ENCODE measurements at regions not wholly inside any gene's neighbourhood (a gene's known extent, or its start where the extent isn't known, plus 50 kb on each side); places are given as distances from the start of the nearest gene placed in this dataset.
"Not testable (repeated sequence)": the region's sequence is repeated elsewhere in the genome, so short reads cannot be mapped to it uniquely, and the experiment has no call there.

GRCh38 chr9:19913151-19913550, 124.3 kb upstream of the SLC24A2 start:
- no peak for DNase-seq
- intact Hi-C loops (cut with micrococcal nuclease) = no loop called here
- ChIA-PET CTCF (no interaction called here), POLR2A (no interaction called here)
- no peak overlapping the region for H3K4me3 Mint-ChIP-seq
- H3K9me3 Mint-ChIP-seq = no peaks in the 10 kb centered on the region
- no peaks in the 10 kb centered on the region for H3K27me3 Mint-ChIP-seq
- H3K4me1 Mint-ChIP-seq (ENCODE audit: low read depth) = no peaks in the 10 kb centered on the region
- no peak overlapping the region for H3K27ac Mint-ChIP-seq
- no peaks in the 10 kb centered on the region for H3K36me3 Mint-ChIP-seq

GRCh38 chr9:19903076-19903475, 114.2 kb upstream of the SLC24A2 start:
- peaks cover 3% of the 10 kb centered on the region for H3K4me1 Mint-ChIP-seq (ENCODE audit: low read depth)
- POLR2A ChIA-PET = no interaction called here
- intact Hi-C loops (cut with micrococcal nuclease) = no loop called here
- no peaks in the 10 kb centered on the region for H3K36me3 Mint-ChIP-seq
- no peaks in the 10 kb centered on the region for H3K27me3 Mint-ChIP-seq
- no peak overlapping the region for H3K4me3 Mint-ChIP-seq
- CTCF ChIA-PET = no interaction called here
- no peak overlapping the region for H3K27ac Mint-ChIP-seq
- H3K9me3 Mint-ChIP-seq = peaks cover 2% of the 10 kb centered on the region
- no peak for DNase-seq

DNA sequence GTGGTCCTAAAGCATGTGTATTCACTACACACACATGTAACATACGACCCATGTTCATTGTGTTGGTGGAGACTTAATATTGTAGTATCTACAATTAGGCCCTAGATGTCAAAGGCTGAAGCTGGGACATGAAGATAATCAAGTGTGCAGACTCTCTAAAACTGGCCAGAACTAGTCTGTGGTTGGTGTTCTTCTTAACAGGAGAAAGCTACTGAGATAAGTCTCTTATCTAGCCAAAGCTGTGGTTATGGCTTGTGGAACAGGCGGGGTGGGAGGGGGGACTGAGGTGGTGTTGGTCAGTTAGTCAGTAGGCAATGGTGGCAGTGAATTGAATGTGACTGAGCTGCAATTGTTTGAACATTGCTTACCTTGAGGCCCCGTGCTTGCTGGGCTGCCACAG, 112.7 kb upstream of the SLC24A2 start:
- Mint-ChIP-seq H3K36me3 (no peaks in the 10 kb centered on the region), H3K4me1 (ENCODE audit: low read depth) (peaks cover 3% of the 10 kb centered on the region), H3K4me3 (no peak overlapping the region), H3K27me3 (no peaks in the 10 kb centered on the region), H3K9me3 (peaks cover 2% of the 10 kb centered on the region), H3K27ac (no peak overlapping the region)
- no peak for DNase-seq
- ChIA-PET POLR2A (no interaction called here), CTCF (no interaction called here)
- intact Hi-C loops (cut with micrococcal nuclease) = no loop called here

- H3K36me3 Mint-ChIP-seq = no peaks in the 10 kb centered on the region
- no peak for DNase-seq
- peaks cover 2% of the 10 kb centered on the region for H3K9me3 Mint-ChIP-seq
- CTCF ChIA-PET = no interaction called here
- H3K4me1 Mint-ChIP-seq (ENCODE audit: low read depth) = no peaks in the 10 kb centered on the region
- intact Hi-C loops (cut with micrococcal nuclease) = no loop called here
- H3K4me3 Mint-ChIP-seq = no peak overlapping the region
- POLR2A ChIA-PET = no interaction called here
- H3K27ac Mint-ChIP-seq = no peak overlapping the region
- no peaks in the 10 kb centered on the region for H3K27me3 Mint-ChIP-seq
Measured at GRCh38 chr9:19896161-19896560, 107.3 kb upstream of the SLC24A2 start.

DNA sequence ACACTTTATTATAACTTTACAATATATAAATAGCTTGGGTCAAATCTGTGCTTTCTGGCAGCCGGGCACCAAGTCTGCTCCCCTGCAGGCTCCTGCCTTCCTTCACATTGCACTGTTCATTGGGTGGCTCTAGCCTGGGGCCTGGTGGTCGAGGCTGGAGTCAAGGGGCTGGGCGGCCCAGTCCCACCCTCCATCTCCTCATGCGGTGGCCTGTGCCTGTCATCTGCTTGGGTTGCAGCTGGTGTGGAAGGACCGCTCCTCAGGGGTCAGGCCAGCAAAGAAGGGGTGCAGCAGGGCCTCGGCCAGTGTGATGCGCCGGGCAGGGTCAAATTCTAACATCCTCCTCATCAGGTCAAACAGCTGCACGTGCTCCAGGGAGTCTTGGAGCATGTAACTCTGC, 106.7 kb upstream of the SLC24A2 start:
- POLR2A ChIA-PET; H3K4me1 Mint-ChIP-seq (ENCODE audit: low read depth); H3K4me3 Mint-ChIP-seq; H3K9me3 Mint-ChIP-seq; CTCF ChIA-PET; DNase-seq; H3K27ac Mint-ChIP-seq; H3K27me3 Mint-ChIP-seq; H3K36me3 Mint-ChIP-seq; intact Hi-C loops (cut with micrococcal nuclease): not testable (repeated sequence)

DNA sequence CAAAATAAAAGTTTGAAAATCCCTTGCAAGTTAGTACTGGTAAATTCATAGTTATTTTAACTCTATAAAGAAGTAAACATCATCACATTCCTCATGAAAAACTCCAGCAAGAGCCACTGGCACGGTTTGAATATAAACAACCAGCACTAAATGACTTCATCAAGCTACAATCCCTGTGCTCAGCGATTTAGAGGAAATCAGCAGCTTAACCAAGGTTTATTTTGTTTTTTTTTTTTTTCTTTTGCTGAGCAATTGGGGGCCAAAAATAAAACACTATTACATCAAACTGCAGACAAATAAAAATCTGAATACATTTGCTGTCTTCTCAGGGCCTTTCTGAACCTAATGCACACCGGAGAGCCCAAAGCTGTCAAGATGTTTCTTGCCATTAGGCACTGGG, 106.2 kb upstream of the SLC24A2 start:
- Mint-ChIP-seq H3K27me3 (no peaks in the 10 kb centered on the region), H3K4me3 (no peak overlapping the region), H3K9me3 (peaks cover 2% of the 10 kb centered on the region), H3K27ac (no peak overlapping the region), H3K36me3 (no peaks in the 10 kb centered on the region), H3K4me1 (ENCODE audit: low read depth) (no peaks in the 10 kb centered on the region)
- ChIA-PET CTCF (no interaction called here), POLR2A (no interaction called here)
- DNase-seq = no peak
- intact Hi-C loops (cut with micrococcal nuclease) = no loop called here

DNA sequence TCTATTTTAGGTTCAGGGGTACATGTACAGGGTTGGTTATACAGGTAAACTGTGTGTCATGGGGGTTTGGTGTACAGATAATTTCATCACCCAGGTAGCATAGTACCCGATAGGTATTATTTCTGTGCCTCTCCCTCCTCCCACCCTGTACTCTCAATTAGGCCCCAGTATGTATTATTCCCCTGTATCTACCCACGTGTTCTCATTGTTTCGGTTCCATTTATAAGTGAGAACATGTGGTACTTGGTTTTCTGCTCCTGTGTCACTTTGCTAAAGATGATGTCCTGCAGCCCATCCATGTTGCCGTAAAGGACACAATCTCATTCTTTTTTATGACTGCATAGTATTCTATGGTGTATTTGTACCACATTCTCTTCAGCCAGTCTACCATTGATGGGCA, 96.8 kb upstream of the SLC24A2 start:
- intact Hi-C loops (cut with micrococcal nuclease) = no loop called here
- ChIA-PET CTCF (no interaction called here), POLR2A (no interaction called here)
- Mint-ChIP-seq H3K27me3 (peaks cover 8% of the 10 kb centered on the region), H3K4me3 (no peak overlapping the region), H3K4me1 (ENCODE audit: low read depth) (no peaks in the 10 kb centered on the region), H3K27ac (no peak overlapping the region), H3K36me3 (no peaks in the 10 kb centered on the region), H3K9me3 (peaks cover 3% of the 10 kb centered on the region)
- DNase-seq = no peak

GRCh38 chr9:19879062-19879461, 90.2 kb upstream of the SLC24A2 start:
- POLR2A ChIA-PET = no interaction called here
- intact Hi-C loops (cut with micrococcal nuclease) = no loop called here
- CTCF ChIA-PET = no interaction called here

DNA sequence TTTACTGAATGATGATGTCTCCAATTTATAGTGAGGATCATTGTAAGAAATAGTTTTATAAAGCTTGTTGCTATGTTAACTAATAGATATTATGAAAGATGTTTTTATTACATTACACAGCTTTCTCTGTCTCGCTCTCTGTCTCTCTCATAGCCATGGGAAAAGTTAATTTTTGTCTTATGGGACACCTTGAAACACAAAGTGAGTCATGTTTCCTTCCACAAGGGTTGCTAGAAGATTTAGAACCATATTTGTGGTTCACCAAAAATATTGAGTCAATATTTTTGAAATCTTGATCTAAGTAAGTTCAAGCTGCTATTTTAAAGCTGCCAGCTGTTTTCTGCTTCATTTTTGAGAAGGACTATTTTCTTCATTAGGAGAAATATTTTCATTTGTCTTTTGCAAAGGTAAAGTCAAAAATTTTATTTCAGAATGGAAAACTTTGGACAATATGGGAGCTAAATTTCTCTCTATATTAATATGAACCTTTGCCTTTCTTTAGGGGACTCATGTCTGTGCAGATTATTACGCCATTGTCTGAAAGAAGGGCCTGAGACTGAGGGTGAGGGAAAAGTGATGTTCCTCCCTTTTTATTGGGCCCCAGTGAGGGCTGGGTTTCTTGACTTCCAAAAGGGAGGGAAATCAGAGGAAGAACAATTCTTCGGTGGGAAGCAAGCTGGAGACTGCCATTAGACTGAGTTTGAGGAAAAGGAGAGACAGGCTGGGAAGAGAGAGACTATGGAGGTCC, 87.9 kb upstream of the SLC24A2 start:
- intact Hi-C loops (cut with micrococcal nuclease) = no loop called here
- no peaks in the 10 kb centered on the region for H3K36me3 Mint-ChIP-seq
- H3K4me3 Mint-ChIP-seq = no peak overlapping the region
- POLR2A ChIA-PET = no interaction called here
- DNase-seq = no peak
- H3K27me3 Mint-ChIP-seq = peaks cover 15% of the 10 kb centered on the region
- CTCF ChIA-PET = no interaction called here
- H3K9me3 Mint-ChIP-seq = peaks cover 5% of the 10 kb centered on the region
- H3K27ac Mint-ChIP-seq = no peak overlapping the region
- H3K4me1 Mint-ChIP-seq (ENCODE audit: low read depth) = no peaks in the 10 kb centered on the region

More at GRCh38 chr9:19879062-19879461, 90.2 kb upstream of the SLC24A2 start:
- Mint-ChIP-seq H3K36me3 (no peaks in the 10 kb centered on the region), H3K27me3 (peaks cover 14% of the 10 kb centered on the region), H3K27ac (no peak overlapping the region), H3K9me3 (no peaks in the 10 kb centered on the region), H3K4me1 (ENCODE audit: low read depth) (no peaks in the 10 kb centered on the region), H3K4me3 (no peak overlapping the region)
- no peak for DNase-seq

- Mint-ChIP-seq H3K4me3 (no peak overlapping the region), H3K9me3 (peaks cover 10% of the 10 kb centered on the region), H3K27ac (no peak overlapping the region), H3K27me3 (peaks cover 15% of the 10 kb centered on the region), H3K36me3 (no peaks in the 10 kb centered on the region), H3K4me1 (ENCODE audit: low read depth) (no peaks in the 10 kb centered on the region)
- no peak for DNase-seq
- intact Hi-C loops (cut with micrococcal nuclease) = no loop called here
- CTCF ChIA-PET = no interaction called here
- POLR2A ChIA-PET = no interaction called here
Measured at GRCh38 chr9:19875291-19875920, 86.6 kb upstream of the SLC24A2 start.

GRCh38 chr9:19873188-19873587, 84.4 kb upstream of the SLC24A2 start:
- peaks cover 11% of the 10 kb centered on the region for H3K27me3 Mint-ChIP-seq
- H3K9me3 Mint-ChIP-seq; H3K27ac Mint-ChIP-seq; intact Hi-C loops (cut with micrococcal nuclease); DNase-seq; POLR2A ChIA-PET; H3K4me1 Mint-ChIP-seq (ENCODE audit: low read depth); H3K36me3 Mint-ChIP-seq; H3K4me3 Mint-ChIP-seq: not testable (repeated sequence)
- CTCF ChIA-PET = interaction anchor here (0.8 kb wide), 1 partner anchor 158 kb away, joined by 3 read pairs; no protein-coding TSS in a partner anchor

GRCh38 chr9:19870988-19871387, 82.2 kb upstream of the SLC24A2 start:
- no peak overlapping the region for H3K27ac Mint-ChIP-seq
- H3K4me1 Mint-ChIP-seq (ENCODE audit: low read depth) = no peaks in the 10 kb centered on the region
- POLR2A ChIA-PET = no interaction called here

GRCh38 chr9:19840953-19841352, 52.1 kb upstream of the SLC24A2 start:
- CTCF ChIA-PET = no interaction called here
- no peaks in the 10 kb centered on the region for H3K36me3 Mint-ChIP-seq
- no peak for DNase-seq
- no peak overlapping the region for H3K27ac Mint-ChIP-seq
- no peaks in the 10 kb centered on the region for H3K9me3 Mint-ChIP-seq
- H3K27me3 Mint-ChIP-seq = no peaks in the 10 kb centered on the region
- no peak overlapping the region for H3K4me3 Mint-ChIP-seq
- POLR2A ChIA-PET = no interaction called here
- no peaks in the 10 kb centered on the region for H3K4me1 Mint-ChIP-seq (ENCODE audit: low read depth)
- intact Hi-C loops (cut with micrococcal nuclease) = no loop called here

More at GRCh38 chr9:19870988-19871387, 82.2 kb upstream of the SLC24A2 start:
- DNase-seq = no peak
- intact Hi-C loops (cut with micrococcal nuclease) = no loop called here
- CTCF ChIA-PET = no interaction called here
- no peaks in the 10 kb centered on the region for H3K36me3 Mint-ChIP-seq
- peaks cover 10% of the 10 kb centered on the region for H3K9me3 Mint-ChIP-seq
- H3K4me3 Mint-ChIP-seq = no peak overlapping the region
- H3K27me3 Mint-ChIP-seq = peaks cover 6% of the 10 kb centered on the region

Measured in activated CD4-positive, alpha-beta memory T cell treated with anti-CD3 and anti-CD28 coated beads for 36 hours (primary cell).